Endothelial cell (in vitro differentiated cells): ENCODE measurements at regions not wholly inside any gene's neighbourhood (a gene's known extent, or its start where the extent isn't known, plus 50 kb on each side); places are given as distances from the start of the nearest gene placed in this dataset.

ENCODE experiments used
- DNase-seq: peaks from one replicate; pipeline ENCODE4 v3.0.0; 2021; ENCODE audit warnings: low spot score
- H3K27ac Mint-ChIP-seq: one replicate; pipeline ENCODE4 v1.8.0; 2021; ENCODE audit warnings: mixed read lengths, inconsistent platforms; ENCODE audit not compliant: unreplicated experiment
- H3K27me3 Mint-ChIP-seq: one replicate; pipeline ENCODE4 v1.8.0; 2021; ENCODE audit warnings: mild to moderate bottlenecking, moderate library complexity, mixed read lengths, inconsistent platforms; ENCODE audit not compliant: unreplicated experiment
- H3K36me3 Mint-ChIP-seq: one replicate; pipeline ENCODE4 v1.8.0; 2021; ENCODE audit warnings: mild to moderate bottlenecking, low read depth, mixed read lengths, inconsistent platforms; ENCODE audit not compliant: unreplicated experiment
- H3K4me1 Mint-ChIP-seq: one replicate; pipeline ENCODE4 v1.8.0; 2021; ENCODE audit warnings: mild to moderate bottlenecking, mixed read lengths, inconsistent platforms; ENCODE audit not compliant: unreplicated experiment
- H3K4me3 Mint-ChIP-seq: one replicate; pipeline ENCODE4 v1.8.0; 2021; ENCODE audit warnings: mild to moderate bottlenecking, mixed read lengths, inconsistent platforms; ENCODE audit not compliant: unreplicated experiment
- H3K9me3 Mint-ChIP-seq: one replicate; pipeline ENCODE4 v1.8.0; 2021; ENCODE audit warnings: mixed read lengths, inconsistent platforms; ENCODE audit not compliant: unreplicated experiment
- CTCF ChIP-seq: fragments of 200-600 bp; sonication (generic); IDR thresholded peaks from one replicate; pipeline ENCODE4 v1.5.0; 2021; ENCODE audit warnings: antibody characterized with exemption; ENCODE audit not compliant: unreplicated experiment

GRCh38 chr7:85475071-85475470 lies 288.2 kb upstream of the SEMA3D start:
- Mint-ChIP-seq H3K27me3 (no peaks in the 10 kb centered on the region), H3K4me3 (no peak overlapping the region), H3K27ac (no peak overlapping the region), H3K4me1 (peaks cover 2% of the 10 kb centered on the region), H3K36me3 (no peaks in the 10 kb centered on the region), H3K9me3 (no peaks in the 10 kb centered on the region)
- no peak for TF ChIP-seq CTCF
- no peak for DNase-seq

GRCh38 chr7:85474234-85474633 lies 287.4 kb upstream of the SEMA3D start:
- H3K9me3 Mint-ChIP-seq: no peaks in the 10 kb centered on the region
- no peak for DNase-seq
- no peak overlapping the region for H3K4me3 Mint-ChIP-seq
- peaks cover 2% of the 10 kb centered on the region for H3K4me1 Mint-ChIP-seq
- TF ChIP-seq CTCF: no peak
- no peak overlapping the region for H3K27ac Mint-ChIP-seq
- no peaks in the 10 kb centered on the region for H3K27me3 Mint-ChIP-seq
- H3K36me3 Mint-ChIP-seq: no peaks in the 10 kb centered on the region

GRCh38 chr7:85471740-85472139 lies 284.9 kb upstream of the SEMA3D start:
- Mint-ChIP-seq H3K4me1 (peaks cover 2% of the 10 kb centered on the region), H3K27ac (no peak overlapping the region), H3K4me3 (no peak overlapping the region), H3K27me3 (no peaks in the 10 kb centered on the region), H3K9me3 (no peaks in the 10 kb centered on the region), H3K36me3 (no peaks in the 10 kb centered on the region)
- DNase-seq: no peak
- no peak for TF ChIP-seq CTCF

GRCh38 chr7:85471307-85471706 lies 284.5 kb upstream of the SEMA3D start:
- no peaks in the 10 kb centered on the region for H3K27me3 Mint-ChIP-seq
- H3K4me1 Mint-ChIP-seq: peaks cover 2% of the 10 kb centered on the region
- no peaks in the 10 kb centered on the region for H3K36me3 Mint-ChIP-seq
- DNase-seq: no peak
- TF ChIP-seq CTCF: no peak
- no peak overlapping the region for H3K27ac Mint-ChIP-seq
- H3K9me3 Mint-ChIP-seq: no peaks in the 10 kb centered on the region
- no peak overlapping the region for H3K4me3 Mint-ChIP-seq

GRCh38 chr7:85469446-85470010 lies 282.7 kb upstream of the SEMA3D start:
- DNase-seq: no peak
- H3K4me3 Mint-ChIP-seq: no peak overlapping the region
- H3K4me1 Mint-ChIP-seq: peaks cover 2% of the 10 kb centered on the region
- no peaks in the 10 kb centered on the region for H3K27me3 Mint-ChIP-seq
- no peaks in the 10 kb centered on the region for H3K36me3 Mint-ChIP-seq
- no peak for TF ChIP-seq CTCF
- H3K27ac Mint-ChIP-seq: no peak overlapping the region
- H3K9me3 Mint-ChIP-seq: no peaks in the 10 kb centered on the region
